Testis (tissue), 2 donors: ENCODE measurements at regions not wholly inside any gene's neighbourhood (a gene's known extent, or its start where the extent isn't known, plus 50 kb on each side); places are given as distances from the start of the nearest gene placed in this dataset.
"Not testable (repeated sequence)": the region's sequence is repeated elsewhere in the genome, so short reads cannot be mapped to it uniquely, and the experiment has no call there.

Experiments used
- POLR2A ChIP-seq: fragments of 450-650 bp; IDR thresholded peaks from one replicate; pipeline ENCODE4 v1.6.1; 2017; ENCODE audit warnings: antibody characterized with exemption, mild to moderate bottlenecking, moderate library complexity
- TF ChIP-seq, protein P1 (sequence below), 3 experiments: fragments of 450-650 bp in 2 of 3; fragments of 200-600 bp in 1 of 3; sonication (generic) in 1 of 3; IDR thresholded peaks; one replicate each; pipeline ENCODE4 v1.5.1; 2016 to 2019; ENCODE audit warnings: antibody characterized with exemption in 3 of 3, mild to moderate bottlenecking in 2 of 3, moderate library complexity in 1 of 3

DNA sequence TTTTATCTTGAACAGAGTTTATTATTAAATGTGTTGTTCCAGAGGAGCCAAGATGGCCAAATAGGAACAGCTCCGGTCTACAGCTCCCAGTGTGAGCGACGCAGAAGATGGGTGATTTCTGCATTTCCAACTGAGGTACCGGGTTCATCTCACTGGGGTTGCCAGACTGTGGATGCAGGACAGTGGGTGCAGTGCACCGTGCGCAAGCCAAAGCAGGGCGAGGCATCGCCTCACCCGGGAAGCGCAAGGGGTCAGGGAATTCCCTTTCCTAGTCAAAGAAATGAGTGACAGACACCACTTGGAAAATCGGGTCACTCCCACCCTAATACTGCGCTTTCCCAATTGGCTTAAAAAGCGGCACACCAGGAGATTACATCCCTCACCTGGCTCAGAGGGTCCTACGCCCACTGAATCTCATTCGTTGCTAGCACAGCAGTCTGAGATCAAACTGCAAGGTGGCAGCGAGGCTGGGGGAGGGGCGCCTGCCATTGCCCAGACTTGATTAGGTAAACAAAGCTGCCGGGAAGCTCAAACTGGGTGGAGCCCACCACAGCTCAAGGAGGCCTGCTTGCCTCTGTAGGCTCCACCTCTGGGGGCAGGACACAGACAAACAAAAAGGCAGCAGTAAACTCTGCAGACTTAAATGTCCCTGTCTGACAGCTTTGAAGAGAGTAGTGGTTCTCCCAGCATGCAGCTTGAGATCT lies 155.2 kb upstream of the KBTBD8 start:
- TF ChIP-seq, protein P1, sequence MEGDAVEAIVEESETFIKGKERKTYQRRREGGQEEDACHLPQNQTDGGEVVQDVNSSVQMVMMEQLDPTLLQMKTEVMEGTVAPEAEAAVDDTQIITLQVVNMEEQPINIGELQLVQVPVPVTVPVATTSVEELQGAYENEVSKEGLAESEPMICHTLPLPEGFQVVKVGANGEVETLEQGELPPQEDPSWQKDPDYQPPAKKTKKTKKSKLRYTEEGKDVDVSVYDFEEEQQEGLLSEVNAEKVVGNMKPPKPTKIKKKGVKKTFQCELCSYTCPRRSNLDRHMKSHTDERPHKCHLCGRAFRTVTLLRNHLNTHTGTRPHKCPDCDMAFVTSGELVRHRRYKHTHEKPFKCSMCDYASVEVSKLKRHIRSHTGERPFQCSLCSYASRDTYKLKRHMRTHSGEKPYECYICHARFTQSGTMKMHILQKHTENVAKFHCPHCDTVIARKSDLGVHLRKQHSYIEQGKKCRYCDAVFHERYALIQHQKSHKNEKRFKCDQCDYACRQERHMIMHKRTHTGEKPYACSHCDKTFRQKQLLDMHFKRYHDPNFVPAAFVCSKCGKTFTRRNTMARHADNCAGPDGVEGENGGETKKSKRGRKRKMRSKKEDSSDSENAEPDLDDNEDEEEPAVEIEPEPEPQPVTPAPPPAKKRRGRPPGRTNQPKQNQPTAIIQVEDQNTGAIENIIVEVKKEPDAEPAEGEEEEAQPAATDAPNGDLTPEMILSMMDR (IDR thresholded peaks at IDR 0.05): not testable (repeated sequence)
- TF ChIP-seq POLR2A: not testable (repeated sequence)
